ENCODE measurements at regions not wholly inside any gene's neighbourhood (a gene's known extent, or its start where the extent isn't known, plus 50 kb on each side); places are given as distances from the start of the nearest gene placed in this dataset.

GRCh38 chr4:74651198-74651597, 143.1 kb downstream of the BTC start:
- no peak for DNase-seq (ENCODE audit: low read depth in 2 of 2)
- TF ChIP-seq CTCF (IDR thresholded peaks at IDR 0.05; ENCODE audit: low read depth, low read length) = no peak
- no peak overlapping the region for H3K4me3 ChIP-seq (replicated peaks in 1 of 2; ENCODE audit: low read depth in 2 of 2, low read length in 2 of 2)

GRCh38 chr4:74653331-74654229, 140.7 kb downstream of the BTC start:
- TF ChIP-seq CTCF (IDR thresholded peaks at IDR 0.05; ENCODE audit: low read depth, low read length) = no peak
- no peak overlapping the region for H3K4me3 ChIP-seq (replicated peaks in 1 of 2; ENCODE audit: low read depth in 2 of 2, low read length in 2 of 2)
- no peak for DNase-seq (ENCODE audit: low read depth in 2 of 2)

- DNase-seq (ENCODE audit: low read depth in 2 of 2) = peak in 1 of 2 donors; percentile 12
- H3K4me3 ChIP-seq (replicated peaks in 1 of 2; ENCODE audit: low read depth in 2 of 2, low read length in 2 of 2) = no peak overlapping the region
- TF ChIP-seq CTCF (IDR thresholded peaks at IDR 0.05; ENCODE audit: low read depth, low read length) = no peak
These were observed 140.1 kb downstream of the BTC start for GRCh38 chr4:74654230-74654681.

GRCh38 chr4:74656596-74656995, 137.7 kb downstream of the BTC start:
- DNase-seq (ENCODE audit: low read depth in 2 of 2) = no peak
- no peak for TF ChIP-seq CTCF (IDR thresholded peaks at IDR 0.05; ENCODE audit: low read depth, low read length)
- no peak overlapping the region for H3K4me3 ChIP-seq (replicated peaks in 1 of 2; ENCODE audit: low read depth in 2 of 2, low read length in 2 of 2)

GRCh38 chr4:74658116-74658515, 136.2 kb downstream of the BTC start:
- H3K4me3 ChIP-seq (replicated peaks in 1 of 2; ENCODE audit: low read depth in 2 of 2, low read length in 2 of 2) = no peak overlapping the region
- no peak for TF ChIP-seq CTCF (IDR thresholded peaks at IDR 0.05; ENCODE audit: low read depth, low read length)
- peak; percentile 23 to 39 for DNase-seq (ENCODE audit: low read depth in 2 of 2)

GRCh38 chr4:74659576-74660411, 134.5 kb downstream of the BTC start:
- no peak for TF ChIP-seq CTCF (IDR thresholded peaks at IDR 0.05; ENCODE audit: low read depth, low read length)
- no peak overlapping the region for H3K4me3 ChIP-seq (replicated peaks in 1 of 2; ENCODE audit: low read depth in 2 of 2, low read length in 2 of 2)
- DNase-seq (ENCODE audit: low read depth in 2 of 2) = peak; percentile 99 to 100

Measured in cardiac fibroblast (primary cell).